H9 (cell line): ENCODE measurements at regions not wholly inside any gene's neighbourhood (a gene's known extent, or its start where the extent isn't known, plus 50 kb on each side); places are given as distances from the start of the nearest gene placed in this dataset.

ENCODE experiments used
- DNase-seq: peaks from one replicate; pipeline ENCODE4 v3.0.0-alpha.2; 2017
- H2AFZ ChIP-seq: one replicate; pipeline ENCODE4 v1.6.1; 2013; ENCODE audit warnings: mild to moderate bottlenecking, low read length, control low read depth, moderate library complexity
- H2AK5ac ChIP-seq: 2 replicates; pipeline ENCODE4 v1.6.1; 2013; ENCODE audit warnings: low read length, control low read depth, mixed read lengths; ENCODE audit not compliant: insufficient read length
- H2BK120ac ChIP-seq: one replicate; pipeline ENCODE4 v1.6.1; 2013; ENCODE audit warnings: low read depth, mild to moderate bottlenecking, low read length, control low read depth, inconsistent platforms; ENCODE audit not compliant: poor library complexity, severe bottlenecking
- H2BK12ac ChIP-seq: 2 replicates; pipeline ENCODE4 v1.6.1; 2013; ENCODE audit warnings: low read length, control low read depth, mixed read lengths, low read depth; ENCODE audit not compliant: insufficient read length
- H2BK15ac ChIP-seq: 2 replicates; pipeline ENCODE4 v1.6.1; 2013; ENCODE audit warnings: low read depth, low read length, control low read depth
- H2BK20ac ChIP-seq: one replicate; pipeline ENCODE4 v1.6.1; 2013; ENCODE audit warnings: low read depth, mild to moderate bottlenecking, low read length, control low read depth, inconsistent platforms; ENCODE audit not compliant: poor library complexity, severe bottlenecking
- H2BK5ac ChIP-seq: 2 replicates; pipeline ENCODE4 v1.6.1; 2013; ENCODE audit warnings: low read length, control low read depth, mixed read lengths; ENCODE audit not compliant: insufficient read length
- H3K14ac ChIP-seq: 2 replicates; pipeline ENCODE4 v1.6.1; 2013; ENCODE audit warnings: low read length, control low read depth; ENCODE audit not compliant: insufficient read depth
- H3K18ac ChIP-seq: 2 replicates; pipeline ENCODE4 v1.6.1; 2013; ENCODE audit warnings: low read depth, mild to moderate bottlenecking, mixed read lengths, low read length, control low read depth; ENCODE audit not compliant: insufficient read length
- H3K23ac ChIP-seq: 2 replicates; pipeline ENCODE4 v1.6.1; 2013; ENCODE audit warnings: low read length, control low read depth, mixed read lengths, low read depth; ENCODE audit not compliant: insufficient read length
- H3K23me2 ChIP-seq: 2 replicates; pipeline ENCODE4 v1.6.1; 2013; ENCODE audit warnings: low read depth, mild to moderate bottlenecking, mixed read lengths, low read length, control low read depth; ENCODE audit not compliant: insufficient read length, poor library complexity, severe bottlenecking
- H3K27ac ChIP-seq: 2 replicates; pipeline ENCODE4 v1.5.1; 2013; ENCODE audit warnings: low read length, control low read depth, mixed read lengths, low read depth; ENCODE audit not compliant: insufficient read length
- H3K27me3 ChIP-seq: 2 replicates; pipeline ENCODE4 v1.6.1; 2013; ENCODE audit warnings: low read length, control low read depth, inconsistent platforms; ENCODE audit not compliant: insufficient read depth
- H3K4ac ChIP-seq: 2 replicates; pipeline ENCODE4 v1.6.1; 2013; ENCODE audit warnings: low read depth, mild to moderate bottlenecking, control low read depth, inconsistent platforms, low read length, moderate library complexity
- H3K4me1 ChIP-seq: 2 replicates; pipeline ENCODE4 v1.6.1; 2013; ENCODE audit warnings: low read length, control low read depth, inconsistent platforms; ENCODE audit not compliant: insufficient read depth
- H3K4me2 ChIP-seq: 2 replicates; pipeline ENCODE4 v1.6.1; 2013; ENCODE audit warnings: low read length, control low read depth, mixed read lengths; ENCODE audit not compliant: insufficient read length, insufficient read depth
- H3K56ac ChIP-seq: 2 replicates; pipeline ENCODE4 v1.6.1; 2013; ENCODE audit warnings: low read depth, mild to moderate bottlenecking, mixed read lengths, low read length, control low read depth; ENCODE audit not compliant: insufficient read length
- H3K79me1 ChIP-seq: 2 replicates; pipeline ENCODE4 v1.6.1; 2013; ENCODE audit warnings: low read depth, mild to moderate bottlenecking, moderate library complexity, low read length, control low read depth, inconsistent platforms; ENCODE audit not compliant: insufficient read depth, poor library complexity, severe bottlenecking
- H3K79me2 ChIP-seq: 2 replicates; pipeline ENCODE4 v1.6.1; 2013; ENCODE audit warnings: low read length, control low read depth, inconsistent platforms; ENCODE audit not compliant: insufficient read depth
- H3K9ac ChIP-seq: 2 replicates; pipeline ENCODE4 v1.6.1; 2013; ENCODE audit warnings: low read length, control low read depth, mixed read lengths; ENCODE audit not compliant: insufficient read length; ENCODE audit errors: extremely low read depth
- H3K9me3 ChIP-seq: one replicate; pipeline ENCODE4 v1.6.1; 2013; ENCODE audit warnings: low read depth, low read length, inconsistent platforms; ENCODE audit not compliant: control insufficient read depth
- H3T11ph ChIP-seq: one replicate; pipeline ENCODE4 v1.6.1; 2013; ENCODE audit warnings: mild to moderate bottlenecking, low read length, control low read depth, inconsistent platforms
- H4K20me1 ChIP-seq: one replicate; pipeline ENCODE4 v1.6.1; 2013; ENCODE audit not compliant: control insufficient read depth, insufficient read length, insufficient read depth
- H4K5ac ChIP-seq: 2 replicates; pipeline ENCODE4 v1.6.1; 2013; ENCODE audit warnings: low read depth, mild to moderate bottlenecking, mixed read lengths, low read length, control low read depth; ENCODE audit not compliant: insufficient read length
- H4K8ac ChIP-seq: replicated peaks from 2 replicates; pipeline ENCODE4 v1.6.1; 2013; ENCODE audit warnings: low read length, control low read depth, mixed read lengths, low read depth; ENCODE audit not compliant: insufficient read length
- H4K91ac ChIP-seq: 2 replicates; pipeline ENCODE4 v1.6.1; 2013; ENCODE audit warnings: low read depth, mild to moderate bottlenecking, moderate library complexity, mixed read lengths, low read length, control low read depth; ENCODE audit not compliant: insufficient read length
- H3K27ac Mint-ChIP-seq, 3 experiments: 2 replicates in 2 of 3; 3 replicates in 1 of 3; pipeline ENCODE4 v1.8.0; 2020 to 2021; ENCODE audit warnings: mixed read lengths in 3 of 3, mild to moderate bottlenecking in 1 of 3, moderate library complexity in 1 of 3
- H3K27me3 Mint-ChIP-seq: 2 replicates; pipeline ENCODE4 v1.8.0; 2021; ENCODE audit warnings: low read depth, mild to moderate bottlenecking, moderate library complexity, mixed read lengths
- H3K36me3 Mint-ChIP-seq, 3 experiments: 2 replicates in 2 of 3; 3 replicates in 1 of 3; pipeline ENCODE4 v1.8.0; 2020 to 2021; ENCODE audit warnings: low read depth in 3 of 3, mixed read lengths in 3 of 3; ENCODE audit not compliant: insufficient read depth in 1 of 3
- H3K4me1 Mint-ChIP-seq, 2 experiments: 2 replicates each; pipeline ENCODE4 v1.8.0; 2020; ENCODE audit warnings: mixed read lengths in 2 of 2
- H3K4me3 Mint-ChIP-seq, 2 experiments: 2 replicates in 1 of 2; 3 replicates in 1 of 2; pipeline ENCODE4 v1.8.0; 2020 to 2021; ENCODE audit warnings: mild to moderate bottlenecking in 2 of 2, mixed read lengths in 2 of 2, moderate library complexity in 1 of 2
- H3K9me3 Mint-ChIP-seq, 2 experiments: 2 replicates in 1 of 2; 3 replicates in 1 of 2; pipeline ENCODE4 v1.8.0; 2020; ENCODE audit warnings: mild to moderate bottlenecking in 2 of 2, mixed read lengths in 2 of 2, moderate library complexity in 1 of 2
- WGBS: extraction: QIAGEN DNeasy Blood & Tissue Kit; methylation state at CpG from one replicate; pipeline ENCODE4 v1.1.7; 2013; ENCODE audit warnings: missing lambda C conversion rate, low lambda C conversion rate, mixed read lengths; ENCODE audit not compliant: insufficient read length; ENCODE audit errors: extremely low coverage; 5-methylcytosine and 5-hydroxymethylcytosine counted together
- TF ChIP-seq, protein P1 (sequence below): fragments of 200-600 bp; sonication (generic); conservative IDR thresholded peaks from 3 replicates; pipeline ENCODE4 v1.8.0; 2021; ENCODE audit warnings: antibody characterized with exemption, mild to moderate bottlenecking

DNA sequence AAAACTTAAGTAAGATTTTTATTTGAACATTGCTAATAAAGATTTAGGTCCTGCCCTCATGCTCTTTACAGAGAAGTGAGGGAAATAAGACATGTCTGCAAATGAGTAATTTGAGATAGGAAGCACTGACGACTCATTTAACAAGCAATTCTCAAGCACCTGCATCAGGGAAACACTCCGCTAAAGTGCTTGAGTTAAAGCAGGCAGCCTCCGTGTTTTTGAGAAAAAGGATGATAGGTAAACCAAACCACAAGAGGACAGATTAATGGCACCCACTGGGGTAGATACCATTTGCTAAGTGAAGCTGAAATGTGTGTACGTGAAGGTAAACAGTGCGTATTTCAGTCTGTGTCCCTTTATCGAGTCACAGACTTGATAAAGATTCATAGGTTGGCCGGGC lies 184.6 kb upstream of the CARD18 start:
- H3K27me3 Mint-ChIP-seq, result no peaks in the 10 kb centered on the region
- Histone ChIP-seq H3K14ac (no peak overlapping the region), H3K18ac (no peak overlapping the region), H3K27me3 (no peaks in the 10 kb centered on the region), H3K4me2 (no peak overlapping the region), H3K9me3 (no peaks in the 10 kb centered on the region), H2AK5ac (no peak overlapping the region), H3K79me2 (no peaks in the 10 kb centered on the region), H3K79me1 (no peaks in the 10 kb centered on the region), H4K8ac (no peak overlapping the region), H3K27ac (no peak overlapping the region), H4K5ac (no peak overlapping the region), H2BK15ac (no peak overlapping the region), H2BK5ac (no peak overlapping the region), H3T11ph (no peak overlapping the region), H3K56ac (no peak overlapping the region), H4K20me1 (no peaks in the 10 kb centered on the region), H3K9ac (no peak overlapping the region), H2AFZ (peak overlapping the region; percentile 52), H3K23me2 (no peaks in the 10 kb centered on the region), H4K91ac (no peak overlapping the region), H3K4me1 (no peaks in the 10 kb centered on the region), H2BK120ac (no peak overlapping the region), H2BK20ac (no peak overlapping the region), H3K23ac (no peak overlapping the region), H3K4ac (no peak overlapping the region), H2BK12ac (no peak overlapping the region)
- WGBS, result no CpG with 5 or more reads among the region's 7 CpGs
- no peak for DNase-seq
- TF ChIP-seq, protein P1, sequence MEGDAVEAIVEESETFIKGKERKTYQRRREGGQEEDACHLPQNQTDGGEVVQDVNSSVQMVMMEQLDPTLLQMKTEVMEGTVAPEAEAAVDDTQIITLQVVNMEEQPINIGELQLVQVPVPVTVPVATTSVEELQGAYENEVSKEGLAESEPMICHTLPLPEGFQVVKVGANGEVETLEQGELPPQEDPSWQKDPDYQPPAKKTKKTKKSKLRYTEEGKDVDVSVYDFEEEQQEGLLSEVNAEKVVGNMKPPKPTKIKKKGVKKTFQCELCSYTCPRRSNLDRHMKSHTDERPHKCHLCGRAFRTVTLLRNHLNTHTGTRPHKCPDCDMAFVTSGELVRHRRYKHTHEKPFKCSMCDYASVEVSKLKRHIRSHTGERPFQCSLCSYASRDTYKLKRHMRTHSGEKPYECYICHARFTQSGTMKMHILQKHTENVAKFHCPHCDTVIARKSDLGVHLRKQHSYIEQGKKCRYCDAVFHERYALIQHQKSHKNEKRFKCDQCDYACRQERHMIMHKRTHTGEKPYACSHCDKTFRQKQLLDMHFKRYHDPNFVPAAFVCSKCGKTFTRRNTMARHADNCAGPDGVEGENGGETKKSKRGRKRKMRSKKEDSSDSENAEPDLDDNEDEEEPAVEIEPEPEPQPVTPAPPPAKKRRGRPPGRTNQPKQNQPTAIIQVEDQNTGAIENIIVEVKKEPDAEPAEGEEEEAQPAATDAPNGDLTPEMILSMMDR, result no peak
- H3K36me3 Mint-ChIP-seq, result no peaks in the 10 kb centered on the region
- H3K4me3 Mint-ChIP-seq, result no peak overlapping the region
- H3K9me3 Mint-ChIP-seq, result no peaks in the 10 kb centered on the region; a peak in 1 of 5 replicates
- no peaks in the 10 kb centered on the region for H3K4me1 Mint-ChIP-seq
- peak overlapping the region in 1 of 3 experiments; percentile 83; a peak in 2 of 7 replicates for H3K27ac Mint-ChIP-seq
